ENCODE measurements at regions not wholly inside any gene's neighbourhood (a gene's known extent, or its start where the extent isn't known, plus 50 kb on each side); places are given as distances from the start of the nearest gene placed in this dataset.

GRCh38 chr3:118207271-118207670 lies 827.4 kb downstream of the IGSF11 start:
- TF ChIP-seq CTCF (IDR thresholded peaks at IDR 0.05; ENCODE audit: low read depth, low read length) (no peak), EZH2phosphoT487 (IDR thresholded peaks at IDR 0.05; ENCODE audit: low read depth) (no peak)

All from OCI-LY3 (cell line).